ENCODE measurements at regions not wholly inside any gene's neighbourhood (a gene's known extent, or its start where the extent isn't known, plus 50 kb on each side); places are given as distances from the start of the nearest gene placed in this dataset.

DNA sequence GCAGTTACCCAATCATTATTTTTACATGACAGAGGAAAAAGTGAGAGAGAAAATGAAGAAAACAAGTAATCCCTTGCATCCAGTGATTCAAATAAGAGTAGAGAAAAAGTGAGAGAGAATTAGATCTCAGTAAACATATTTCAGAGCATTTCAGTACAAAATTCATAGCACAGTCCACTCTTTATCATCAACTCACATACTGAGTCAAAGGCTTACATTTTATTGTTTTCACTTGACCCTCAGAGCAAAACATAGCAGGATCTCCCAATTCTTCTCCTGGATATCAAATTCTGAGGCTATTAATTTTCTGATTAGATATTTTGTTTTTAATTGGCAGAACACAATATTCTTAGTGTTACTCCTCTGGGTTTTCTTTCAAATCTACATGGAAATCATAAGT, 1568.3 kb upstream of the PRR20A start:
- no peak for DNase-seq (ENCODE audit: low spot score)
- intact Hi-C loops (cut with micrococcal nuclease; ENCODE audit: unreplicated experiment): no loop called here
- H3K4me1 ChIP-seq (ENCODE audit: insufficient read depth, low read length, poor library complexity, severe bottlenecking): no peaks in the 10 kb centered on the region
- ChIA-PET CTCF (no interaction called here), POLR2A (ENCODE audit: low non-redundant PET) (no interaction called here)
- no peaks in the 10 kb centered on the region for H3K9me3 ChIP-seq (ENCODE audit: low read depth, low read length, poor library complexity, severe bottlenecking)
- no peaks in the 10 kb centered on the region for H3K36me3 ChIP-seq (ENCODE audit: insufficient read depth, low read length, poor library complexity, severe bottlenecking)
- H3K27me3 ChIP-seq (replicated peaks; ENCODE audit: insufficient read depth, low read depth, low read length, poor library complexity): no peaks in the 10 kb centered on the region
- no peak overlapping the region for H3K4me3 ChIP-seq (ENCODE audit: low read depth, low read length, poor library complexity, severe bottlenecking)
- no peak overlapping the region for H3K27ac ChIP-seq (ENCODE audit: low read depth, low read length, poor library complexity, severe bottlenecking)
- no TSS peak for BruUV-seq (replicated peaks)
- no peak for TF ChIP-seq EZH2 (IDR thresholded peaks at IDR 0.05; ENCODE audit: borderline replicate concordance, low read depth, low read length, poor library complexity, severe bottlenecking)
- TF ChIP-seq, protein P1, sequence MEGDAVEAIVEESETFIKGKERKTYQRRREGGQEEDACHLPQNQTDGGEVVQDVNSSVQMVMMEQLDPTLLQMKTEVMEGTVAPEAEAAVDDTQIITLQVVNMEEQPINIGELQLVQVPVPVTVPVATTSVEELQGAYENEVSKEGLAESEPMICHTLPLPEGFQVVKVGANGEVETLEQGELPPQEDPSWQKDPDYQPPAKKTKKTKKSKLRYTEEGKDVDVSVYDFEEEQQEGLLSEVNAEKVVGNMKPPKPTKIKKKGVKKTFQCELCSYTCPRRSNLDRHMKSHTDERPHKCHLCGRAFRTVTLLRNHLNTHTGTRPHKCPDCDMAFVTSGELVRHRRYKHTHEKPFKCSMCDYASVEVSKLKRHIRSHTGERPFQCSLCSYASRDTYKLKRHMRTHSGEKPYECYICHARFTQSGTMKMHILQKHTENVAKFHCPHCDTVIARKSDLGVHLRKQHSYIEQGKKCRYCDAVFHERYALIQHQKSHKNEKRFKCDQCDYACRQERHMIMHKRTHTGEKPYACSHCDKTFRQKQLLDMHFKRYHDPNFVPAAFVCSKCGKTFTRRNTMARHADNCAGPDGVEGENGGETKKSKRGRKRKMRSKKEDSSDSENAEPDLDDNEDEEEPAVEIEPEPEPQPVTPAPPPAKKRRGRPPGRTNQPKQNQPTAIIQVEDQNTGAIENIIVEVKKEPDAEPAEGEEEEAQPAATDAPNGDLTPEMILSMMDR (conservative IDR thresholded peaks at IDR 0.05; ENCODE audit: low read depth, low read length): no peak

DNA sequence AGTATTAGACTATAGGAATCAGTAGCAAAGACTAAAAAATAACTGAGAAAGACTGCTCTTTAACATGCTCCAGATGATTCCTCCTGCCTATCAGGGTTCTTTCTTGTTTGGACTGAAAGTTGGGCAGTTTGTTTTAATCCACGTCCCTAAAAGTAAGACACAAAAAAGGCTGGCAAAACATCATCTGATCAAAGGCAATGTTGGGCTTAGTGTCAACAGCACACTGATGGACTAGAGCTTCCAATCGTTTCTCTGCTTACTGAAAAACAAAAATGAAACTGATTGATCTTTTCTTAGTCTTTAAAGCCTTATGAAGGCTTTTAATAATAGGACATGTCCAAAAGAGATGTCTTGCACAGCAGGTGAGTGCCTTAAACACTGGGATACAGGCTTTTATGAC, 1567.9 kb upstream of the PRR20A start:
- BruUV-seq (replicated peaks): no TSS peak
- Histone ChIP-seq H3K9me3 (ENCODE audit: low read depth, low read length, poor library complexity, severe bottlenecking) (no peaks in the 10 kb centered on the region), H3K27me3 (replicated peaks; ENCODE audit: insufficient read depth, low read depth, low read length, poor library complexity) (no peaks in the 10 kb centered on the region), H3K36me3 (ENCODE audit: insufficient read depth, low read length, poor library complexity, severe bottlenecking) (no peaks in the 10 kb centered on the region), H3K27ac (ENCODE audit: low read depth, low read length, poor library complexity, severe bottlenecking) (no peak overlapping the region), H3K4me3 (ENCODE audit: low read depth, low read length, poor library complexity, severe bottlenecking) (no peak overlapping the region), H3K4me1 (ENCODE audit: insufficient read depth, low read length, poor library complexity, severe bottlenecking) (no peaks in the 10 kb centered on the region)
- TF ChIP-seq, protein P1 (conservative IDR thresholded peaks at IDR 0.05; ENCODE audit: low read depth, low read length): no peak
- TF ChIP-seq EZH2 (IDR thresholded peaks at IDR 0.05; ENCODE audit: borderline replicate concordance, low read depth, low read length, poor library complexity, severe bottlenecking): no peak
- POLR2A ChIA-PET (ENCODE audit: low non-redundant PET): no interaction called here
- CTCF ChIA-PET: no interaction called here
- intact Hi-C loops (cut with micrococcal nuclease; ENCODE audit: unreplicated experiment): no loop called here
- DNase-seq (ENCODE audit: low spot score): no peak

DNA sequence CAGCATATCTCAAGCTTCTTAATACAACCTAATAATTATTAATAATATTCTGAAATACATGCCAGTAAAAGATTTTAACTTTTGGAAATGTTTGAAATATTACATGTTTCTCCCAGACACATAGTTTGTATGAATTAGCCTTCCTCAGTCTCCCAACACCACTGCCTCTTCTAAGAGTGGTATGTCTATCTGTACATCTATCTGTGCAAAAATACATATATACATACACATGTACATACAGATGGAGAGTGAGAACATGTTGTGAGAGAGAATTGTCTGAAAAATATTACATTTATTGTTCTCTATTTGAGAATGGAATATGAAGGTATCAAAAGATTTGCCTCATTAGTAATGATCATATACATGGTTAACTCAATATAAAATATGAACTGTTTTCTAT, 1567.2 kb upstream of the PRR20A start:
- H3K36me3 ChIP-seq (ENCODE audit: insufficient read depth, low read length, poor library complexity, severe bottlenecking): no peaks in the 10 kb centered on the region
- CTCF ChIA-PET: no interaction called here
- no peaks in the 10 kb centered on the region for H3K27me3 ChIP-seq (replicated peaks; ENCODE audit: insufficient read depth, low read depth, low read length, poor library complexity)
- H3K4me1 ChIP-seq (ENCODE audit: insufficient read depth, low read length, poor library complexity, severe bottlenecking): no peaks in the 10 kb centered on the region
- TF ChIP-seq, protein P1 (conservative IDR thresholded peaks at IDR 0.05; ENCODE audit: low read depth, low read length): no peak
- no peak for TF ChIP-seq EZH2 (IDR thresholded peaks at IDR 0.05; ENCODE audit: borderline replicate concordance, low read depth, low read length, poor library complexity, severe bottlenecking)
- no peak overlapping the region for H3K27ac ChIP-seq (ENCODE audit: low read depth, low read length, poor library complexity, severe bottlenecking)
- no peak overlapping the region for H3K4me3 ChIP-seq (ENCODE audit: low read depth, low read length, poor library complexity, severe bottlenecking)
- DNase-seq (ENCODE audit: low spot score): no peak
- POLR2A ChIA-PET (ENCODE audit: low non-redundant PET): no interaction called here
- BruUV-seq (replicated peaks): no TSS peak
- intact Hi-C loops (cut with micrococcal nuclease; ENCODE audit: unreplicated experiment): no loop called here
- H3K9me3 ChIP-seq (ENCODE audit: low read depth, low read length, poor library complexity, severe bottlenecking): no peaks in the 10 kb centered on the region
